Fibroblast of skin of back (primary cell): ENCODE measurements at regions not wholly inside any gene's neighbourhood (a gene's known extent, or its start where the extent isn't known, plus 50 kb on each side); places are given as distances from the start of the nearest gene placed in this dataset.

ENCODE experiments used
- DNase-seq: peaks from one replicate; pipeline ENCODE4 v3.0.0-alpha.2; 2013

DNA sequence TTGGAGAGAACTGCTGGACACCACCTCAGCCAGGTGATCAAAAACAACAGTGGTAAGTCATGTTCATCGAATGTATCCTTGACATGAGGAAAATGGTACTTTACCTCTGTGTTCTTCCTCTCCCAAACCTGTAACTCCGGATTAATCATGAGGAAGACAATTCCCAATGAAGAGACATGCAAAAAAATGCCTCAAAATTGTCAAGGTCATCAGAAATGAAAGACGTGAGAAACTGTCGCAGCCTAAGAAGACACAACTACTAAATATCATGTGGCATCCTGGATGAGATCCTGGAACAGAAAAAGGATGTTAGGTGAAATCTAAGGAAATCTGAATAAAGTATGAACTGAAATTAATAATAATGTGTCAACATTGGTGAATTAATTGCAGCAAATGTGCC is 178.4 kb downstream of the LACC1 start:
- DNase-seq, result no peak

DNA sequence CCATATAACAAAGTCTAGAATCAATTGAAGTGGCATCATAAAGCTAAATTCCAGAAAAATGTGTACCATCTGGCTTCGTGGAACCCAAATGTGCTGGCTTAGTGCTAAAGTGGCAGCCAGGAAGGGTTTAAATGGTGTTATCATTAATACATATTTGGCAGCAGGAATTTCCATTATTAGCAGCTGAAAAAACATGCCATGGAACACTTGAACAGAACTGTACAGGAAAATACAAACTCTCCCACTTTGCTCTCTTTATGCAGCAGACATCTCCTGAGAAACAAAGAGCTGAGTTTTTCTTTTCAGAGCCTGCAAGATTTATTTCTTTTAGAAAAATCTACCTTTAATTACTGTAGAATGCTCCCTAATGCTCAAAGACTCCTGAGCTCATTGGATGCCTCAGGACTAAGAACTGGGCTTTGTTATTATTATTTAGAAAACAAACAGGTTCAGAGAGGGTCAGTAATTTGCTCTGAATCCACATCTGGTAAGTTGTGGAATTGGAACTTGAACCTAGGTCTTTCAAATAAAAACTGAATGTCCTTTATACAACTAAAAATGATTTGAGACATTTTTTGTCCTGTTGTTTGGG is 179.0 kb downstream of the LACC1 start:
- peak; percentile 26 for DNase-seq

DNA sequence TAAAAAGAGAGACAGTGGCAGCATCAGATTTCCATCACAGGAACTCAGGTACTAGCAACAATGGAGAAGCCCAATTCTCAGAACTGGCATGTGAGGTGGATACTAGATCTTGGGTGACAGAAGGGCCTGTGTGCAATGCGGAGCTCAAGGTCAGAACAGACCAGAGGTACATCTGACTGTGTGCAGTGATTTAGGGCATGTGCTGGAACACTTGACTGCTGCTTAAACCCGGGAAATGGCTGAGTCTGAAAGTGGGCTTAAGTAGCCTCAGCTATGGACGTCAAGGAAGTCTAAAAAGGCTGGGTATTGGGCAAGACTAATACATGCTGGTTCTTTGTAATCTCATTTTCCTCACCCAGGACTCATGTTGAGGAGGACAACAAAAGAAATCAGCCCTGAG is 182.2 kb downstream of the LACC1 start:
- no peak for DNase-seq

DNA sequence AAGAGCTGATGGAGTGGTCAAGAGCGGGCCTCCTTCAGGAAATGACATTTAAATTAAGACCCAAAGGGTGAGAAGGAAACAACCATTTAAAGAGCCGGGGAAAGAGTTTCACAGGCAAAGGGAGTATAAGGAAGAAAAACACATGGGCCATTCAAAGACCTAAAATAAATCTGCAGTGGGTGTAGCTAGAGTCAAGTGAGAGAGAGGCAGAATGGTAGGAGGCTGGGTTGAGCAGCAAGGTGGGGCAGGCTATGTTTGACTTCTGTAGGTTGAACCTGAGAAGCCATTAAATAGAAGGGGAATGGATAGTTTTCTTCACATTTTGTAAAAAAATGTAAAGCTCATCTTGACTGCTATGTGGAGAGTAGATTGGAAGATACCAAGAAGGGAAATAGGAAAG is 183.8 kb downstream of the LACC1 start:
- DNase-seq, result no peak

DNA sequence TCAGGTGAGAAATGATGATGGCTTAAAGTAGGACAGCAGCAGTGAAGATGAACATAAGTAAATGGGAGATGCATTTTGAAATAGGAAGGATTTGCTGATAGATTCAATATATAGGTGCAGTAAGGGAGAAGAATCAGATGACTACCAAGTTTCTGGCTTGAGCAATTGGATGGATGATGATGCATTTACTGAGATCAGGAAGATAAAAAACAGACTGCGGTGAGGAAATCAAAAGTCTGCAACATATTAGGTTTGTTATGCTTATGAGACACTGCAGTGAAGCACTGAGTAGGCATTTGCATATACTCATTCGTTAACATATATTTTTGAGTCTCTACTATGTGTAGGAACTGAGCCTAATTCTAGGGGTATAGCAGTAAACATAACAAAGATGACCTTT is 184.2 kb downstream of the LACC1 start:
- no peak for DNase-seq

DNA sequence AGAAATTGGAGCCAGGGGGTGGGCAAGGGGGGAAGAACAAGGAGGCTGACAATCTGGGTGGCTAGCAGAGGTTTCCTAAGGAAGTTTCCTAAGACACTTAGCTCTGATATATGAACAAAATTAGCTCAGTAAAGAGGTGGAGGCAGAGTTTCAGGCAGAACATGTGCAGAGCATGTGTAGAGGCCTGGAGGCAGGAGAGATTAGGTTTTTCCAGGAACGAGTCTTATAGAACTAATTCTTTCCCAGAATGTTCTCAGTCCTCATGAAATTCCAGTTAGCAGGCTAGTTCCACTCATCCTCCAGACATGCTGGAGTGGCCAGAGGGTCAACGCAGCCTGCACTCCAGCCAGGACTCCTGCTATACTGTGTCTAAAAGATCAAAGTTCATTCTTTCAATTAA is 184.7 kb downstream of the LACC1 start:
- DNase-seq, result no peak

DNA sequence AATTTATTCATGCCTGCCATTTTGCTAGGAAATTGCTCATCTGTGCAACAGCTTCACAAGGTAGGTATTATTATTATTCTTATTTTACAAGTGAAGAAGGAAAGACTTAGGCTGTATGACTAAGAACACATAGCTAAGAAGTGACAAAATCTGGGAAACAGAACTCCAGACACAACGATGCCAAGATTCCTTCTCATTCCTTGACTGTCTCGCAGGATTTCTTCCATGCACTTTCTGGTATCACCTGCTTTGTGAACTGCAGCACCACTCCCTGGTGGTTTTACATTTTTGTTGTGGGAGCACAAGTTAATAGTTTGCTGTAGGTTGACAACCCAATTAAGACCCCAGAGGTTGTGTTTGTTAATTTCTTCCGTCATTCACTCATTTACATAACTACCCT is 188.5 kb downstream of the LACC1 start:
- peak; percentile 67 for DNase-seq

DNA sequence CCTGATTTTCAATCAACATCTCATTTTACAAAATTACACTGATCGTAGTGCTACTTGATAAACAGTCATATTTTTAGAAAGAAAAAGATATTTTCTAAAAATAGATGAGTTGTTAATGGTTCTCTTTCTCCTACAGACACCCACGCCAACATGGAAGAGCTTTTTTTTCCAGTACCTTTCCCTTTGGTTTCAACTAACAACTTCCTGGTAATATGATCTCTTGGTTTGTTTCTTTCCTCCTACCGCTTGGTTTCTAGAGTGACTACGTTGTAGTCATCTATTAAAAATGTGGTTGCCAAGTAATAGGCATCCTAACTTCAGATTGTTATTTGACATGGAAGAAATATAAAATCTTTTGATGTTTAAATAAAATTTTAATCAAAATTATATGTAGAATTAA is 189.0 kb downstream of the LACC1 start:
- DNase-seq, result peak; percentile 74

DNA sequence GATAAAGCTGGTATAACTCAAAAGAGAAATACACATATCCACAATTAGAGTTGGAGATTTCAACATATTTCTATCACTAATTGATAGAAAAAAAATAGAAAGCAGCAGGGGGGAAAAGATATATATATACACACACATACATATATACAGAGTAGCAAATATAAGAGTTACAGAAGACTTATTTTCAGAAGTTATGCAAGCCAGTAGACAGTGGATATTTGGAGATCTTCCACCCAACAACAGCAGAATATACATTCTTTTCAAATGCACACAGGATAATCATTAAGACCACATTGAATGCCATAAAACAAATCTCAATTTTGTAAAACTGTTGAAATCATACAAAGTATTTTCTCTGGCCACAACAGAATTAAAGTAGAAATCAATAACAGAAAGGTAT is 192.8 kb downstream of the LACC1 start:
- DNase-seq, result no peak

DNA sequence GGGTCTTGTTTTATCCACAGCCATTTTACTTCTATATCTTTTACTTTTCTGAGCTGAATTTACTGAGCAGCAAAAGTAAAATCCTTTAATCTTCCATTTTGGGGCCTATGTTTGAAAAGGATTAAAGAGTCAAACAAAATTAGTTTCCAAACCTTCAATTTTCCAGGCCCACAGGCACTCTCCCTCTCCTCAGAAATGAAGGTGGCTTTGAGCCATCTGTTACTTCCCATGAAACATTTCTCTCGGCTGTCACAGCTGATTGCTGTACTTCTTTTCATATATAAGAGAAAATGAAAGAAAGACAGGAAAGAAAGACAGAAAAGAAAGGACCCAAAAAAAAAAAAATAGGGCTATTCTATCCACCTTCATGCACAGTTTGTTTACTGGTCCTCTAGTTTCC is 194.9 kb downstream of the LACC1 start:
- DNase-seq, result no peak

DNA sequence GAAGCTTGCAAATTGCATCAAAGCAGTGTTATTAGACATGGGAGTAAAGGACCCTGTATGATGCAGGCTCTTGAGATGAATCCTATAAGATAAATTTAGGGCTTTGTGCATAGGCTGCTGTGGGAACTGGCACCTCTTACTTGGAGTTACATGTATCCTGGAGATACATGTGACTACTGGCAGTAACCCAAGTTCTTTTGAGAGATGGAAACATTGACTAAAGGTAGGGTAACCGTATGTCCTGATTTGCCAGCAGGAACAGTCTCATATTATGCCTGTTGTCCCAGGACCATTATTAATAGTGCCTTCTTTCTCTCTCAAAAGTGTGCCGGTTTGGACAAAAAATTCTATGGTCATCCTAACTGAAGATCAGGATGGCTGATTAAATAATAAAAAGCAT is 195.4 kb downstream of the LACC1 start:
- DNase-seq, result no peak

DNA sequence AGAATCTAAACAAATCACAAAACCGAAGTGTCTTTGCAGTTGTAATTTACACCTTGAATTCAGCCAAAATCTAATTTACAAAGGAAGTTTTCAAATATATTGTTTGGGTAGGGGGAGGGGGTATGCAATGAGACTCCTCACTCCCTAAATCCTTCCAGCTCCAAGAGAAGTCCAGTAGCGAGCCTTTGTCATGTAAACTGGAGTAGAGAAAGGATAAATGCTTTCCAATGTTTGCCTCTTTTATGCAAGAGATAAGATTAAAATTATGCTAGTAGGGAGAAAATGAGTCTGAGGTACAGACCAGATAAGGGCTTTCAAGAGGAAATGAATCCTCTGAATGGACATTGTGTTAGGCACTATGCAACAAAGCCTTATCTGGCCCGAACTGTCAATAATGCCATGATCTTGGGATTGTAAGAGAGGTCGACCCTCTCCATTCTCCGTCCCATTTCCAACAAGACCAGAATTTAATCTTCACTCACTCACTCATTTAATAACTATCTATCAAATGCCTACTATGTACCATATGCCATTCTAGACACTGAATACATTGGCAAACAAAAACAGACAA is 199.2 kb downstream of the LACC1 start:
- no peak for DNase-seq

DNA sequence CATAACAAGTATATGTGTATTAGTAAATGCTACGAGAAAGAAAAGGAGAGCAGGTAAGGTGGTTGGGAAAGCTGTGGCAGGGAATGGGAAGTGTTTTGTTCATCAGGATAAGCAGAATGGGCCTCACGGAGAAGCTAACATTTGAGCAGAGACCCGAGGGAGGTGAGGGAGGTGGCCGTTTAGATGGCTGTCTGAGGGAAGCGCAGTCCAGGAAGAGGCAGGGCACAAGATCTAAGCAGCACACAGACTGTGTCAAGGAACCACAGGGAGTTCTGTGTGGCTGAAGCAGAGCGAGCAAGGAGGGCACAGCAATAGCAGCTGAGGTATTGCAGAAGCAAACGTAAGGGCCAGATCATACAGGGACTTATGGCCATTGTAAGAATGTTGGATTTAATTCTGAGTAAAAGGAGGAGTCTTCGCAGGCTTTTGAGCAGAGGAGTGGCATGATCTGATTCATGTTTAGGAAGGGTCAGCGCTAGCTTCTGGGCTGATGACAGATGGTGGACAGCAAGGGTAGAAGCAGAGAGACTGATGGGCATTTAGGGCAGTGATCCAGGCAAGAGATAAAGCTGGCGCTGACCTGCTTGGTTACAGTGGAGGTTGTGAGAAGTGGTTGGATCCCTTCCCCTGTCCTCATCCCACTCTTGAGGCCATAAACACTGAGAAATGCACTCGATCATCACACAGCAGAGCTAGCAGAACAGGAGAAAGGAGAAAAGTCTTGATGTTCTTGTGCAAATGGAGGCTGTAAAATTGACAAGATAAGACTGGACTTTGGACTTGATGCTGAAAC is 199.9 kb downstream of the LACC1 start:
- no peak for DNase-seq

DNA sequence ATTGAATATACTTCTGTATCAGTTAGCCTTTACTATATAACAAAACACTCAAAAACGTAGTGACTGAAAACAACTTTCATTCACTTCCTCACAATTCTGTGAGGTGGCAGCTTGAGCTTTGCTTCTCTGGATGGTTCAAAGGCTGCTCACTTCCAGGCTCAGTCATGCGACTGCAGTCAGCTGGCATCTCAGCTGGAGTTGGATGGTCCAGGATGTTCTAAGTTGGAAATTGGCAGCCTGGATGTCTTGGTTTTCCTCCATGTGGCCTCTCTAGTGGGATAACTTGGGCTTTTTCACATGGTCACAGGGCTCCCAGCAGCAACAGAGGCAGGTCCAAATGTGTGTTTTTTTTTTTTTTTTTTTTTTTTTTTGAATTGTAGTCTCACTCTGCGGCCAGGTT is 204.4 kb downstream of the LACC1 start:
- DNase-seq, result no peak

DNA sequence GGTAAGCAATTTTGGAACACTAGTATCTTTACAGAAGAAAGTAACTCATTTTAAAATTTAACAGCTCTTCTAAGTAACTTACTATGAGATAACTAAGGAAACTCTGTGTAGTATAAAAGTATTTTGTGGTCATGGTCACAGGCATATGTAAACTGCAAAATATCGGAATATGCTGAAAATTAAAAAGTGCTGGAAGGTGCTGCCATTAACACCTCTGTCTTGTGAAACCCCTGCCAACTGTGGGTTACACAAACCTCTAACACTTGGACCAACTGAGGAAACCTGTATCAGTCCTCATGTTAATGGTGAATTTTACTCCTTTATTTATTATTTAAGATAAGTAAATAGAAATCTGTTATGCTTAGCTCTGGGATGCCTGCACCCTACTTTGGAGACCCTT is 206.7 kb downstream of the LACC1 start:
- DNase-seq, result no peak

DNA sequence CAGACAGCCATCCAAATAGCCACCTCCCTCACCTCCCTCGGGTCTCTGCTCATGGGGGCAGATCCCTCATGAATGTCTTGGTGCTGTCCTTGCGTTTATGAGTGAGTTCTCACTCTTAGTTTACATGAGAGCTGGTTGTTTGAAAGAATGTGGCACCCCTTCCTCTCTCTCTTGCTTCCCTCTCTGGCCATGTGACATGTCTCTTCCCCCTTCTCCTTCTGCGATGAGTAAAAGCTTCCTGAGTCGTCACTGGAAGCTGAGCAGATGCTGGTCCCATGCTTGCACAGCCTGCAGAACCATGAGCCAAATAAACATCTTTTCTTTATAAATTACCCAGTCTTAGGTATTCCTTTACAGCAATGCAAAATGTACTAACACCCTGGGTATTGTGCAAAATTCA is 208.7 kb downstream of the LACC1 start:
- DNase-seq, result no peak

DNA sequence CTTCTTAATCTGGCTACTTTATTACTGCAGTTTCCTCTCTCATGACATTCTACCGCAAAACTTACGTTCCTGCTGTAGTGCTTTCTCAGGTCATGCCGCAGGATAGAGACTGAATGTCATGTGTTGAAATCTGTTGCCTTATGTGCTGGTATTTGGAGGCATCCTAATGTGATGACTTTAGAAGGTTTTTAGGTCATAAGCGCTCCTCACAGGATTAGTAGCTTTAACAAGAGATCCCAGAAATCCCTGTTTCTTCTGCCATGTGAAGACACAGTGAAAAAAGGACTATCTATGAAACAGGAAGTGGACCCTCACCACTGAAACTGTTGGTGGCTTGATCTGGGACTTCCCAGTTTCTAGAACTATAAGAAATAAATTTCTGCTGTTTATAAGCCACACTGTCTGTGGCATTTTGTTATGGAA is 209.3 kb downstream of the LACC1 start:
- no peak for DNase-seq

DNA sequence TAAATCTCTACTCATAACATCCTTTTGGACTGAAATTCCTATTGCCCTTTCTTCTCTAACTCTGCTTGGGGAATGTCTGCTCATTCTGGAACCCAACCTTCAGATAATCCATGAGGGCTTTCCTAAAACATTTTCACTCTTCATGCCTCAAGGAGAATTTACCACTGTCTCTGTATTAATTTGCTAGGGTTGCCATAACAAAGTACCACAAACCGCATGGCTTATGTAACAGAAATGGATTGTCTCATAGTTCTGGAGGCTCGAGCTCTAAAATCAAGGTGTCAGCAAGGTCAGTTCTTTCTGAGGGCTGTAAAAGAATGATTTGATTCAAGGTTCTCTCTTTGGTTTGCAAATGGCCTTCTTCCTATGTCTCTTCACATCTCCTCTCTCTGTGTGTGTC is 209.7 kb downstream of the LACC1 start:
- no peak for DNase-seq

DNA sequence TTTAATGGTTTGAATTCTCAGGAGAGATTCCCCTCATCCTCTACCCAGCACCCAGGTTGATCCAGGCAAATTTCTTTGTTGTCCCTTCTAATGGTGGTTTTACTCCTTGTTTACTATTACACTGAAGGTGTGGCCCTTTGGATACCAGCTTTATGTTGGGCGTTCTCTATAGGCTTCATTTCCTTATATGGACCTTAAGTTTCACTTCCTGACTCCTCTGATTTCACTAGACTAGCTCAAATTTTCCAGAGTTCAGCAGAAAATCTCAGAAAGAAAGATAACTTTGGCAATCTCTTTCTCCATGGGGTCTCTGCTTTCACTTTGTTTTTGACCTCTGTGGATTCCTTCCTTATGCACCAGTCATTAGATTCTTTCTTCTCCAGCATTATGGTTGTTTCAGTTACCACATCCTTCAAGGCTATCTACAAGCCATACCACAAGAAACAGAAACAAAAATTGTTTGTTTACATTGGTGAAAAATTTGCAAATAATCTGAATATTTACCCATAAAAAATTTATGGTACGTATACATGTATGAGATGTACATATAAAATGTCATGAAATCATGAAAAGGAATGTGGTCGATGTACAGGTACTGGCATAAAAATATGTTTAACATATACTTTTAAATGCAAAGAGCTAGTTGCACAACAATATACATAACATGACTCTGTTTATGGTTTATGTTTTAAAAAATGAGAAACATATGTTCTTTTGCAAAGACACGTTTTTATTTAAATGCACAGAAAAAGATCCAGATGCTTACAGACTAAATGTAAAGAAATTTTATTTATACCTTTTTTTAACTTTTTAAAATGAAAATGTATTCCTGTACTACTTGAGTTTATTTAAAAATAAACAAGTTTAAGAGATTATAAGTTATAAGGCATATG is 212.6 kb downstream of the LACC1 start:
- no peak for DNase-seq

DNA sequence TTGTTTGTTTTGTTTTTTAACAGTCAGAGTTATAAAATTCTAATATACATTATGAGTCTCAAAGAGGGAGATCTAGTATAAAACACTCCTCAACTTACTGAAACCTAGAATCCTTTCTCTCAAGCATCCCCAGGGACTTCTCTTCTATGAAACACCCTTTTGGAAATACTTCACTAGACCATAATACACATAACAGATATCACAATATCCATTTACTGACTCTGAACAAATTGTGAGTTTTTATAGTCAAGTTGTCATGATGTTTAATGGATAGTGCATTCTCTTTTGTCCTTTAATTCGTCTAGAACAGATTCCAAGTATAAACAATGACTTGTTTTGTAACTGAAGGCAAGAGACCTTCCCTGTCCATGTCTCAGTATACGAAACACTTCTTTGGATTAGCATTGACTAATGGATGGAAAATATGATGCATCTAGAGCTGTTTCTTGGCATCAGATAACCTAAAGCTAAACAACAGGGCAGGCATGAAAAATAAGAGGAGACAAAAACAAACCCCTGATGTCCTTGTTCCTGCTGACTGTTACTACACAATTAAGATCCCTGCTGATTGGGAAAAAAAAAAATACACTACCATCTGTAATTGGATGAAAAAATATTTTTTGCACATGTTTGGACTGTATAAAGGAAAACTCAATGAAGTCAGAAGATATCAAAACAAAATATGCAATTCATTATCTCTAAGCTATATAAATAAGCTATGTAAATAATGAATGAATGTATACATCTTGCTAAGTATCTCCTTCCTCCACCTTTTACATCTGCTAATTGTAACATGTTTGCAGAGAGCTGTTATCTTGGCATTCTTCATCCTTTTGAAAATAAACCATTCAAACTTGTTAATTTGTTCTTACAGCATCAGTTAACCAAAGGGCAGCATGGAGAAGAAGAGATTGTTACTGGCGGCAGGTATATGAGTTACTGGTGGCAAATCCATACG is 214.2 kb downstream of the LACC1 start:
- DNase-seq, result no peak

DNA sequence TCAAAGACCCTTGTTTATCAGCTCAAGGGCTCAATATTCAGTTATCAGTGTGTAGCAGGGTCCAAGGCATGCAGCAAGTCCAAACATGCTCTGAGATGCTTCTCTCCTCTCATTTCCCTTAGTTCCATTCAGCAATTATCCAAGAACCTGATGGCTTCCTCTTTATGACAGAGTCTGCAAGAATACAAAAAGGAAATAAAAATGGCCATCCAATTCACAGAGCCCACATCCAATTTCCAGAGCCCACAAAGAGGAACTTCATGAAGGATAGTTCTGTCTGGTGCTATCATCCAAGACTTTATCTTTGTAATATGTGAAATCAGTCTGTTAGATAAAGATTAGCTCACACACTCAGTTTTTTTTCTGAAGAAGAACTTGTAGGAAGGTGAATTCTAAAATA is 217.2 kb downstream of the LACC1 start:
- DNase-seq, result no peak

DNA sequence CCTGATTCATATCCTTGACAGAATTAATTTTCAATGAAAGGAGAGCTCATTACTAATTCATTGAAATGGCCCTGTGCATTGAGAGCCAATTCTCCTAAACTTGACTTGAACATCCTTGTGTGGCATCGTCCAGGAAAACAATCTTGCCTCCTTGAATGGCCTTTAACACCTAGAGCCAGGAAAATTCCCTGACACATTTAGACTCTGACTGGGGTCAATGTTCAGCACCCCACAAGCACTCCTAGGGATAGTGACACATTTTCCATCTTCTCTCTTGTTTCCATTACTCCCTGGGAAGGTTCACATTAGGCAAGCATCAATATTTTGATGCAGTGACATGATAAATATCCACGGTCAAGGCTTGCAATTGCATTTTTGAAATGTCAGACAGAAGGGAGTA is 218.9 kb downstream of the LACC1 start:
- DNase-seq, result no peak
